PC-3 (cell line): ENCODE measurements at regions not wholly inside any gene's neighbourhood (a gene's known extent, or its start where the extent isn't known, plus 50 kb on each side); places are given as distances from the start of the nearest gene placed in this dataset.

Source experiments
- ATAC-seq: fragments of 200-7000 bp; cut with Tn5 transposase; 2 replicates; pipeline ENCODE4 v1.9.1; 2020; ENCODE audit warnings: mild to moderate bottlenecking, moderate library complexity
- BruUV-seq: library from RNA; stranded (reverse); fragments of 400-500 nt; replicated peaks from 2 replicates; lab custom pipeline; 2021; lab: Mats Ljungman, UMichigan
- CTCF ChIA-PET: fragments of 300-600 bp; sonication (Branson Sonifier 250); formaldehyde crosslinking; loops from one replicate; lab custom pipeline; 2022; ENCODE audit warnings: antibody characterized with exemption; lab: Charles Lee
- POLR2A ChIA-PET: fragments of 300-600 bp; sonication (Branson Sonifier 250); formaldehyde crosslinking; loops from one replicate; lab custom pipeline; 2022; ENCODE audit warnings: antibody characterized with exemption; ENCODE audit not compliant: unreplicated experiment; lab: Charles Lee
- DNase-seq: peaks from one replicate; pipeline ENCODE4 v3.0.0-alpha.2; 2015
- H2AFZ ChIP-seq: fragments of 300-600 bp; sonication (generic); 2 replicates; pipeline ENCODE4 v1.6.0; 2016; ENCODE audit warnings: antibody characterized with exemption, low read length
- H3F3A ChIP-seq: fragments of 300-600 bp; sonication (generic); one replicate; pipeline ENCODE4 v1.6.0; 2017; ENCODE audit warnings: antibody characterized with exemption, low read length, control low read depth, mild to moderate bottlenecking; ENCODE audit not compliant: unreplicated experiment
- H3K27ac ChIP-seq: fragments of 300-600 bp; sonication (generic); 2 replicates; pipeline ENCODE4 v1.5.1; 2016; ENCODE audit warnings: mild to moderate bottlenecking, low read length
- H3K27me3 ChIP-seq: fragments of 300-600 bp; sonication (generic); 2 replicates; pipeline ENCODE4 v1.6.1; 2016; ENCODE audit warnings: low read length, mixed read lengths
- H3K36me3 ChIP-seq: fragments of 300-600 bp; sonication (generic); 2 replicates; pipeline ENCODE4 v1.6.1; 2016; ENCODE audit warnings: low read depth, mixed run types, low read length, mixed read lengths
- H3K4me1 ChIP-seq: fragments of 300-600 bp; sonication (generic); 2 replicates; pipeline ENCODE4 v1.5.1; 2016; ENCODE audit warnings: low read length; ENCODE audit not compliant: insufficient read depth
- H3K4me2 ChIP-seq: fragments of 300-600 bp; sonication (generic); 2 replicates; pipeline ENCODE4 v1.6.0; 2016; ENCODE audit warnings: low read length
- H3K4me3 ChIP-seq: fragments of 300-600 bp; sonication (generic); 2 replicates; pipeline ENCODE4 v1.5.1; 2016; ENCODE audit warnings: mild to moderate bottlenecking, low read length, mixed read lengths
- H3K79me2 ChIP-seq: fragments of 300-600 bp; sonication (generic); 2 replicates; pipeline ENCODE4 v1.6.1; 2017; ENCODE audit warnings: low read length, mixed read lengths
- H3K9ac ChIP-seq: fragments of 300-600 bp; sonication (generic); 2 replicates; pipeline ENCODE4 v1.6.0; 2016; ENCODE audit warnings: mild to moderate bottlenecking, low read length
- H3K9me2 ChIP-seq: fragments of 300-600 bp; sonication (generic); replicated peaks from 2 replicates; pipeline ENCODE4 v1.6.1; 2016; ENCODE audit warnings: mixed run types, low read length, mixed read lengths
- H3K9me3 ChIP-seq: fragments of 300-600 bp; sonication (generic); 2 replicates; pipeline ENCODE4 v1.6.1; 2016; ENCODE audit warnings: low read length, mixed read lengths
- H4K20me1 ChIP-seq: fragments of 300-600 bp; sonication (generic); 2 replicates; pipeline ENCODE4 v1.6.1; 2016; ENCODE audit warnings: low read length, mixed read lengths
- CTCF ChIP-seq: fragments of 300-600 bp; sonication (generic); conservative IDR thresholded peaks from 2 replicates; pipeline ENCODE4 v1.5.1; 2017; ENCODE audit warnings: antibody characterized with exemption, low read depth, mild to moderate bottlenecking, low read length
- EZH2 ChIP-seq: fragments of 300-600 bp; sonication (generic); IDR thresholded peaks from one replicate; pipeline ENCODE4 v1.6.1; 2017; ENCODE audit warnings: antibody characterized with exemption, mild to moderate bottlenecking, low read length; ENCODE audit not compliant: unreplicated experiment
- EZH2phosphoT487 ChIP-seq: fragments of 300-600 bp; sonication (generic); IDR thresholded peaks from 2 replicates; pipeline ENCODE4 v1.6.1; 2018; ENCODE audit warnings: mild to moderate bottlenecking, antibody characterized with exemption, low read length, borderline replicate concordance
- intact Hi-C: fragments of 100-400 bp; cut with micrococcal nuclease; formaldehyde crosslinking; loops from 2 replicates; pipeline ENCODE4 v1.9.0; 2023

- Histone ChIP-seq H3K27me3 (peaks cover 91% of the 10 kb centered on the region), H2AFZ (no peak overlapping the region), H4K20me1 (no peaks in the 10 kb centered on the region), H3K9ac (no peak overlapping the region), H3K4me2 (no peak overlapping the region), H3K4me3 (no peak overlapping the region), H3K9me2 (no peaks in the 10 kb centered on the region), H3K4me1 (no peaks in the 10 kb centered on the region), H3K79me2 (no peaks in the 10 kb centered on the region), H3K36me3 (no peaks in the 10 kb centered on the region), H3F3A (no peaks in the 10 kb centered on the region), H3K9me3 (no peaks in the 10 kb centered on the region), H3K27ac (no peak overlapping the region)
- no peak for TF ChIP-seq CTCF
- TF ChIP-seq EZH2 = no peak
- TF ChIP-seq EZH2phosphoT487 = no peak
- BruUV-seq = no TSS peak
- CTCF ChIA-PET = no interaction called here
- intact Hi-C loops = no loop called here
- ATAC-seq = no peak
- DNase-seq = no peak
- POLR2A ChIA-PET = no interaction called here
These were observed 184.1 kb downstream of the PMP22 start for GRCh38 chr17:15081008-15081407.

GRCh38 chr17:15078570-15078969 lies 186.6 kb downstream of the PMP22 start:
- Histone ChIP-seq H3K27me3 (peaks cover 85% of the 10 kb centered on the region), H4K20me1 (no peaks in the 10 kb centered on the region), H3K27ac (no peak overlapping the region), H3K9me3 (no peaks in the 10 kb centered on the region), H3K9ac (no peak overlapping the region), H3K4me3 (no peak overlapping the region), H3K36me3 (no peaks in the 10 kb centered on the region), H3K9me2 (no peaks in the 10 kb centered on the region), H3F3A (no peaks in the 10 kb centered on the region), H3K79me2 (no peaks in the 10 kb centered on the region), H3K4me1 (no peaks in the 10 kb centered on the region), H3K4me2 (no peak overlapping the region), H2AFZ (no peak overlapping the region)
- ATAC-seq = no peak
- intact Hi-C loops = no loop called here
- DNase-seq = no peak
- BruUV-seq = no TSS peak
- ChIA-PET CTCF (no interaction called here), POLR2A (no interaction called here)
- no peak for TF ChIP-seq EZH2phosphoT487
- no peak for TF ChIP-seq EZH2
- TF ChIP-seq CTCF = no peak

- H3K4me2 ChIP-seq = no peak overlapping the region
- no peaks in the 10 kb centered on the region for H3K4me1 ChIP-seq
- no peak overlapping the region for H3K4me3 ChIP-seq
- no peak overlapping the region for H2AFZ ChIP-seq
- ChIA-PET POLR2A (no interaction called here), CTCF (interaction anchor here (0.6 kb wide), 1 partner anchor 89 kb away, joined by 3 read pairs; no protein-coding TSS in a partner anchor)
- intact Hi-C loops = no loop called here
- H3K9me2 ChIP-seq = no peaks in the 10 kb centered on the region
- no peaks in the 10 kb centered on the region for H3K79me2 ChIP-seq
- H3F3A ChIP-seq = no peaks in the 10 kb centered on the region
- no peak overlapping the region for H3K27ac ChIP-seq
- no peaks in the 10 kb centered on the region for H4K20me1 ChIP-seq
- no peaks in the 10 kb centered on the region for H3K9me3 ChIP-seq
- no TSS peak for BruUV-seq
- no peak for DNase-seq
- peaks cover 85% of the 10 kb centered on the region for H3K27me3 ChIP-seq
- no peaks in the 10 kb centered on the region for H3K36me3 ChIP-seq
- no peak overlapping the region for H3K9ac ChIP-seq
- ATAC-seq = no peak
- TF ChIP-seq EZH2phosphoT487 (no peak), EZH2 (no peak), CTCF (no peak)
These were observed 188.0 kb downstream of the PMP22 start for GRCh38 chr17:15076991-15077663.
